Hepatic stellate cell (primary cell): ENCODE measurements at regions not wholly inside any gene's neighbourhood (a gene's known extent, or its start where the extent isn't known, plus 50 kb on each side); places are given as distances from the start of the nearest gene placed in this dataset.

Source experiments
- DNase-seq: peaks from one replicate; pipeline ENCODE4 v3.0.0; 2011; ENCODE audit warnings: low spot score

GRCh38 chr16:5841974-5842373, 744.4 kb upstream of the EEF2KMT start:
- no peak for DNase-seq

GRCh38 chr16:5838725-5839124, 741.1 kb upstream of the EEF2KMT start:
- no peak for DNase-seq

- no peak for DNase-seq
These were observed 740.5 kb upstream of the EEF2KMT start for GRCh38 chr16:5838071-5838470.

DNA sequence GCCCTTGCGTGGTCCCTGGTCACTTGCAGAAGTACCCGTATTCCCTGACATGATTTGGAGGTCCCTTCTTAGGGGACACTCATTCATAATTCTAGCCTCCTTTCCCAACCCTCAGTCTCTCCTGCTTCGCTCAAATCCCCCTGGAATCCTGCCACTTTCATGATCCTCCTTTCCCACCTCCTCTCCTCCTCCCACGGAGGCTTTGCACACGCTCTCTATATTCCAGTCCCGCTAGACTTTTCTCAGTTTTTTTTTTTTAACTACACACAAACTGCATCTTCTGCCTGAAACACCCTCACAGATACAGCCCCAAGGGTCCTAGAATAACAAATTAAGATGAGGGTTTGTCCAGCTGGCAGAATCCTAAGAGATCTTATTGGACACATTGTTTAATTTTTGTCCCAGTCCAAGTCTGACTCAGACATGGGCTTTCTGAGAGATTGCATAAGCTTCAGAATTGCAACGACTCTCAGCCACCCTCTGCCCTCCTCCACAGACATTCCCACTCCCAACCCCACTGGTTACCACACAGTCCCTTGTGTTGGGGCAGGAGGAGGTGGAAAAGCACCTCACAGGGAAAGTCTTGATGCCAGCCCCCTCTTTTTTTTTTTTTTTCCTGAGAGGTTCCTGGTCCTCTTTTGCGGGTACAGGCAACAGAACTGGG, 739.5 kb upstream of the EEF2KMT start:
- no peak for DNase-seq

DNA sequence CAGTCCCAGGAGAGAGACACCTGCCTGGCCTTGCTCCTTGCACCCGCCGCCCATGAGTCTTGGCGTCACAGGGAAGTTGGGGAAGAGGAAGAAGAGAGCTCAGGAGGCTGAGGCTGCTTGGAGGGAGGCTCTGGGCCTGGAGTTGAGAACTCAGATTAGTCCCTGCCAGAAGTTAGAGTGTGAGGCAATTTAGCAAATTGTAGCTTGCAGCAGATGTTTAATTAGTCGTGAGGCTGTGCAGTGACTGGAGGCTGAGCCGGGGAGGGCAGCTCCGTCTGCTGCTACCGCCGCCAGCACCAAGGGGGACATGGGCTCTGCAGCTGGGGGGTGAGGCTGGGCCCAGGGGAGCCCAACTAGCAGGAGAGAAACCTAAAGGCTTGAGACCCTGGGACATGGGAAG, 738.3 kb upstream of the EEF2KMT start:
- DNase-seq = no peak

DNA sequence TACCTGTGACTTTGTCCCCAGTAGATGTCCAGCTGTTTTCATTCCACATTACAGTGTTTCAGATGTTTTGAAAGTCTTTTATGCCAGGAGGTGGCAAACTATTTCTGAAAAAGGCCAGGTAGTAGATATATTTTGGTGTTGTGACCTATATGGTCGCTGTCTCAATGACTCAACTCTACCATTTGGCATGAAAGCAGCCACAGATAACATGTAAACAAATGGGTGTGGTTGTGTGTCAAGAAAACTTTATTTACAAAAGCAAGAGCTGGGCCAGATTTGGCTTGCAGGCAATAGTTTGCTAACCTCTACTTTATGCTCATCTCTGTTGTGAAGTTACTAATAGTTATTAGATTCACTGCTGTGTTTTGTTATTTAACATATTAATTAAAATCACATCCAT, 728.7 kb upstream of the EEF2KMT start:
- no peak for DNase-seq

GRCh38 chr16:5820472-5820871, 722.9 kb upstream of the EEF2KMT start:
- DNase-seq = no peak

- DNase-seq = no peak
These were observed 718.1 kb upstream of the EEF2KMT start for GRCh38 chr16:5815570-5816237.

GRCh38 chr16:5801396-5801795, 703.8 kb upstream of the EEF2KMT start:
- DNase-seq = no peak

GRCh38 chr16:5793556-5793955, 696.0 kb upstream of the EEF2KMT start:
- no peak for DNase-seq

GRCh38 chr16:5791011-5791657, 693.5 kb upstream of the EEF2KMT start:
- no peak for DNase-seq

DNA sequence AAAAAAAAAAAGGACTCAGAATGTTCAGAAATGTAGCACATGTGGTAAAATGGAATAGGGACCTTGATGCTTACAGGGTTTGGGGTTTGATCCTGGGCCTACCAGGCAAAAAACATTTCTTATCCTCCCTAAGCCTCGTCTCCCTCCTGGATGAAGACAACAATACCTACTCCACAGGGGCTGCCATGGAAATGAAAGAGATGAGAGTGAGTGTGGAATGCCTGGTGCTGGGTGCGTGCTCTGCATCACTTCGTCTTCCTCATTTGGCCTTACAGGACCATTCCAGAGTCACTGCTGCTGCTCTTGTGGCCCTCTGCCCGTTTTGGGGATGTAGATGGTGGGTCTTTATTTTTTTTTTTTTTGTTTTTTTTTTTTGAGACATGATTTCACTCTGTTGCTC, 692.9 kb upstream of the EEF2KMT start:
- no peak for DNase-seq

GRCh38 chr16:5789033-5789432, 691.4 kb upstream of the EEF2KMT start:
- no peak for DNase-seq

DNA sequence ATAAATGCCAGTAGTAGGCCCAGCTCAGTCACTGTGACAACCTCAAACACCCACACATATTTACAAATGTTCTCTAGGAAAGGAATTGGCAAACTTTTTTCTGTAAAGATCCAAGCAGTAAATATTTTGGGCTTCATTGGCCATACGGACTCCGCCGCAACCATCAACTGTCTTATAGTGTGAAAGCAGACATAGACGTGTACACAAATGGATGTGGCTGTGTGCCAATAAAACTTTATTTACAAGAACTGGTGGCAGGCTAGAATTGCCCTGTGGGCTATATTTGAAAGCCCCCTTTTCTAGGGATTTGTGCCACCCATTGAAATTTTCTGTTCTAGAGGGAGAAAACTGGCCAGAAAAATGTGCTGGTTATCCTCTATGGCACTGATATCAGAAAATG, 683.8 kb upstream of the EEF2KMT start:
- no peak for DNase-seq

DNA sequence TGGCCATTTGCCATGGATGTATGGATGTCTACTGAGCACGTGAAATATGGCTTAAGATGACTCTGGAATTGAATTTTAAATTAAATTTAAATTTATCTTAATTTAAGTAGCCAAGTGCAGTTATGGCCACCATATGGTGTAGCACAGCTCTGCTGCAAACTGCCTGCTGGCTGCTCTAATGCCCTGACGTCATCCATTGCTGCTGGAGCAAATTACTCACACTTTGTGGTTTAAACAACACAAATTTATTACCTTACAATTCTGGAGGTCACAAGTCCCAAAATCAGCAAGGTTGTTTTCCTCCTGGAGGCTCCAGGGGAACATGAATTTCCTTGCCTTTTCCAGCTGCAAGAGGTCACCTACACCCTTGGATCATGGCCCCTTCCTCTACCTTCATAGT, 679.3 kb upstream of the EEF2KMT start:
- no peak for DNase-seq

- no peak for DNase-seq
These were observed 678.3 kb upstream of the EEF2KMT start for GRCh38 chr16:5775916-5776315.

DNA sequence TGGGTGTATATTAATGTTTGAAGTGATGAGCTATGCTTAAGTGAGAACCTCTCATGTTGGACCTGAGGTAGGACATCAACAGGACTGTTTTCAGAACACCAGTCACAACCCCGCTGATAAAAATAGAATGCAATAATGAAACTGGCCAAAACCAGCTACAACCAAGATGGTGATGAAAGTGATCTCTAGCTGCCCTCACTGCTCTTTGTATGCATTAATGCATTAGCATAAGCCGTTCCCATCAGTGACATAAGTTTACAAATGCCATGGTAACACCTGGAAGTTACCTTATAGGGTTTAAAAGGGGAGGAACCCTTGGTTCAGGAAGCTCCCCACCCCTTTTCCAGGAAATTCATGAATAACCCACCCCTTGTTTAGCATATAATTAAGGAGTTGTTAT, 672.5 kb upstream of the EEF2KMT start:
- no peak for DNase-seq

DNA sequence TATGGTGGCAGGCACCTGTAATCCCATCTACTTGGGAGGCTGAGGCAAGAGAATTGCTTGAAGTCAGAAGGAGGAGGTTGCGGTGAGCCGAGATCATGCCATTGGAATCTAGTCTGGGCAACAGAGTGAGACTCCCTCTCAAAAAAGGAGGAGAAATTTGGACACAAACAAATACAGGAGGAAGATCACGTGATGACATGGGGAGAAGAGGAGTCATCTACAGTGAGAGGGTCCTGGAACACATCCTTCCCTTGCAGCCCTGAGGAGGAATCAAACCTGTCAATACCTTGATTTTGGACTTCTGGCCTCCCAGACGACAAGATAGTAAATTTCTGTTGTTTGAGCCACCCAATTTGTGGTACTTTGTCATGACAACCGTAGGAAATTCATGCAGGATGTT, 671.9 kb upstream of the EEF2KMT start:
- DNase-seq = no peak

DNA sequence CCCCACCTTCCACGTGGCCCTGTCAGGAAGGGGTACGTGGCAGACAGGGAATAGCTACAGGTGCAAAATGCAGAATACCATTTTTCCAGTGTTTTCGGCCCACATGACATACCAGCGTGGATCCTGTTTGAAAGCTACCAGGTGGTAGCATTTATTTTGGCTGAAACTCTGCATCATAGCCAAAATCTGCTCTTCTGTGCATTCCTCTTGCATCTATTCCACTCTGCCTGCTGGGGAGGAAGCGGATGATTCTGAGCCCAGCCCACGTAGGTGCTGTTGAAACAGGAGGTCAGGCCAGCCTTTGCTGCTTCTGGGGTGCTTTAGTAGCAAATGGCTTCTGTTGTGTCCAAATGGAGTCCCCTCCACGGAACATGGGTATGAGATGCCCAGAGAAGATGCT, 670.9 kb upstream of the EEF2KMT start:
- DNase-seq = no peak

DNA sequence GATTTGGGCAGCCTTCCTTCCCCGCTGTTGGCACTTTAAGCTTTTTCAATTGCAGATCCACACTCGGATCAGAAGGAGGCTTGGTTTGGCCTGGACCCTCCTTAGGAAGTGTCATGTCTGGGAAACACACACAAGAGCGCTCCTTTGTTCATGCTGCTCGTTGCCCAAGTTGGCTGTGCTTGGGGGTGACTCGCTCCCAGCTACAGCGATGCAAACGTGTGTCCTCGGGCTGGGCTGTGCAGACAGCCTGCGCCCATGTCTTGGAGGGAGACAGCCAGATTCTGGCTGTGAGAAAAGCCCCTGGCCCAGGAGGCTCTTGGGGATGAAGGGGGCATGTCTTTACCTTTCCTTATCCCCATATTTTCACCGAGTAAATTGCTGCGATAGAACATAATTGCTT, 665.6 kb upstream of the EEF2KMT start:
- no peak for DNase-seq

DNA sequence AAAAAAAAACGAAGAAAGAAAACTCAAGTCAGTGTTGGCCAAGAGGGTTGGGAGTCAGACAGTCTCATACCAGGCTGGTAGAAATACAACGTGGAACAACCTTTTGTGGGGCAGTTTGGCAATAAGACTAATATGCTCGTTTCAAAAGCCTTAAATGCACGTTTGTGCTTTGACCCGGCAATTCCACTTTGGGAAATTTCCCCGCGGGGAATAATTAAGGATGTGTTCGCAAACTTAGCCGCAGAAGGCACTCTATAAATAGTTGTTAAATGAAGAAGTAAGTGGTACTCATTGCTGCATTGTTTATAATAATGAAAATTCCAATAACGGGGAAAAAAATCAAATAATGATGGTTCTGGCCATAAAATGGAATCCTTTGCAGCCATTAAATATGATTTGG, 664.8 kb upstream of the EEF2KMT start:
- DNase-seq = no peak

DNA sequence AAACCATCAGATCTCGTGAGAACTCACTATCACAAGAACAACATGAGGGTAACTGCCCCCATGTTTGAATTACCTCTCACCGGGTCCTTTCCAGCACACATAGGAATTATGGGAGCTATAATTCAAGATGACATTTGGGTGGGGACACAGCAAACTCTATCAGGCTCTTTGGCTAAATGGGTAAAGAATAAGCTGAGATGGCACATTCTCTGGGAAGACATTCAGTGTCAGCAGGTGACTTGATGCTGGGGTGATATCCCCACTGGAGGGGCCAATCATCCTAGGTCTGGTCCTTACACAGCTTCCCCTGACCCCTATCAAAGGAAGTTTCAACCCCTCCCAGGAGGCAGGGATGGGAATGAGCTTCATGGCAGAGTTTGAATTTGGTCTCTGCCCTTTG, 664.0 kb upstream of the EEF2KMT start:
- no peak for DNase-seq

- no peak for DNase-seq
These were observed 660.7 kb upstream of the EEF2KMT start for GRCh38 chr16:5758281-5758680.

- no peak for DNase-seq
These were observed 659.4 kb upstream of the EEF2KMT start for GRCh38 chr16:5756969-5757368.
